SU-DHL-6 (cell line): ENCODE measurements at regions not wholly inside any gene's neighbourhood (a gene's known extent, or its start where the extent isn't known, plus 50 kb on each side); places are given as distances from the start of the nearest gene placed in this dataset.

ENCODE experiments used
- H2AFZ ChIP-seq: fragments of 200-600 bp; sonication (generic); 2 replicates; pipeline ENCODE4 v1.6.1; 2014; ENCODE audit warnings: low read depth, mild to moderate bottlenecking, moderate library complexity, mixed read lengths, antibody characterized with exemption, low read length; ENCODE audit not compliant: severe bottlenecking
- H3F3A ChIP-seq: fragments of 200-600 bp; shearing (Covaris generic); 2 replicates; pipeline ENCODE4 v1.6.0; 2016; ENCODE audit warnings: antibody characterized with exemption, mild to moderate bottlenecking; ENCODE audit not compliant: insufficient read depth
- H3K27ac ChIP-seq: fragments of 200-600 bp; sonication (generic); 2 replicates; pipeline ENCODE4 v1.5.1; 2016; ENCODE audit warnings: low read depth, mild to moderate bottlenecking, low read length, moderate library complexity, mixed read lengths
- H3K27me3 ChIP-seq: fragments of 200-600 bp; sonication (generic), shearing (Covaris generic); 2 replicates; pipeline ENCODE4 v1.6.0; 2014; ENCODE audit warnings: mild to moderate bottlenecking, low read length
- H3K36me3 ChIP-seq: fragments of 200-600 bp; sonication (generic); 2 replicates; pipeline ENCODE4 v1.6.1; 2014; ENCODE audit warnings: mild to moderate bottlenecking, low read length, mixed read lengths
- H3K4me2 ChIP-seq: fragments of 300-600, 200-600 bp; shearing (Covaris generic), sonication (generic); 2 replicates; pipeline ENCODE4 v1.6.0; 2014; ENCODE audit warnings: low read length, low read depth, mild to moderate bottlenecking; ENCODE audit not compliant: poor library complexity, severe bottlenecking
- H3K4me3 ChIP-seq: fragments of 200-600 bp; sonication (generic); 2 replicates; pipeline ENCODE4 v1.5.1; 2014; ENCODE audit warnings: antibody characterized with exemption, low read length, mild to moderate bottlenecking, mixed read lengths; ENCODE audit not compliant: insufficient read depth, poor library complexity, severe bottlenecking
- H3K79me2 ChIP-seq: fragments of 200-600 bp; sonication (generic); 2 replicates; pipeline ENCODE4 v1.6.1; 2014; ENCODE audit warnings: mild to moderate bottlenecking, low read length, moderate library complexity; ENCODE audit not compliant: insufficient read depth
- H3K9ac ChIP-seq: fragments of 200-600 bp; sonication (generic); 2 replicates; pipeline ENCODE4 v1.7.0; 2014; ENCODE audit warnings: mild to moderate bottlenecking, low read length
- H3K9me2 ChIP-seq: fragments of 200-600 bp; sonication (generic); replicated peaks from 2 replicates; pipeline ENCODE4 v1.6.1; 2014; ENCODE audit warnings: low read length; ENCODE audit not compliant: insufficient read depth
- H3K9me3 ChIP-seq: fragments of 200-600 bp; sonication (generic); 2 replicates; pipeline ENCODE4 v1.6.1; 2014; ENCODE audit warnings: low read length, mixed read lengths; ENCODE audit not compliant: insufficient read depth
- H4K20me1 ChIP-seq: fragments of 200-600 bp; sonication (generic); 2 replicates; pipeline ENCODE4 v1.6.1; 2014; ENCODE audit warnings: low read depth, mild to moderate bottlenecking, antibody characterized with exemption, low read length, moderate library complexity, mixed read lengths
- CTCF ChIP-seq: fragments of 200-600 bp; sonication (generic); IDR thresholded peaks from one replicate; pipeline ENCODE4 v1.5.1; 2017; ENCODE audit warnings: antibody characterized with exemption, mild to moderate bottlenecking, low read length, moderate library complexity; ENCODE audit not compliant: insufficient read depth, poor library complexity, severe bottlenecking
- EZH2phosphoT487 ChIP-seq: fragments of 200-600 bp; sonication (generic), shearing (Covaris generic); conservative IDR thresholded peaks from 2 replicates; pipeline ENCODE4 v1.6.1; 2018; ENCODE audit warnings: mild to moderate bottlenecking, antibody characterized with exemption, low read length, moderate library complexity, mixed read lengths

DNA sequence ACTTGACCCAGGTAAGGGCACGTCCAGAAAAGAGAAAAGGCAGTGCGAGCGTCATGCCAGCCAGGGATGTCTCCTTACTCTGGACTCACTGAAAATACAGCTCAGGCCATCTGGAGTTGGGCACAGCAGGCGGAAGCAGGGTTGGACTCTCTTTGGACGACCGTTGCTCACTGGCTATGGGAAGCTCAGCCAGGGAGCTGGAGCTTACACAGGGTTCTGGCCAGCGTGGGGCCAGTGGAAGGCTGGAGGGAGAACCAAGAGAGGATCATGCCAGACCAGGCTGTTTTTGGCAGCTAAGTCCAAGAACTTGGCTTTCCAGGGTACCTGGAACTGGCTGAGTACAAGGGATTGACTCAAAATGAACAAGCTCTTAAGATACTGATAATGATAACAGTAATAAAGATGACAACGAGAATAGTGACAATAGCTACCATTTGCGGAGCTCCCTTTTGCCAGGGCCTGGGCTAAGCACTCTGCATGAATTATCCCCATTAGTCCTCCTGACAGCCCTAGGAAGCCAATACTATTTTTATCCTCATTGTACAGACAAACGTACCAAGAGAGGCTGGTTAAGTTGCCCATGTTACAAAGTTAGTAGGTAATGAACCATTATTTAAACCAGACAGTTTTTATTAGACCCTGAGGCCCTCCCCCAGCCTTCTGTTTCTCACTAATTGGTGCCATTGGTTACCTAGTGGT lies 177.6 kb downstream of the PTPN20 start:
- Histone ChIP-seq H3K9me2 (no peaks in the 10 kb centered on the region), H3K27me3 (no peaks in the 10 kb centered on the region), H3K36me3 (no peaks in the 10 kb centered on the region), H4K20me1 (no peaks in the 10 kb centered on the region), H3K4me2 (no peak overlapping the region), H3F3A (no peaks in the 10 kb centered on the region), H3K27ac (no peak overlapping the region), H3K79me2 (no peaks in the 10 kb centered on the region), H3K9me3 (no peaks in the 10 kb centered on the region), H2AFZ (no peak overlapping the region), H3K4me3 (no peak overlapping the region), H3K9ac (no peak overlapping the region)
- TF ChIP-seq CTCF (no peak), EZH2phosphoT487 (no peak)

GRCh38 chr10:47090042-47090441 lies 178.8 kb downstream of the PTPN20 start:
- no peak overlapping the region for H3K9ac ChIP-seq
- no peaks in the 10 kb centered on the region for H3K27me3 ChIP-seq

GRCh38 chr10:47090903-47091302 lies 179.7 kb downstream of the PTPN20 start:
- no peaks in the 10 kb centered on the region for H3F3A ChIP-seq
- TF ChIP-seq EZH2phosphoT487 (no peak), CTCF (no peak)
- H3K9me3 ChIP-seq = no peaks in the 10 kb centered on the region
- no peaks in the 10 kb centered on the region for H3K36me3 ChIP-seq
- H3K9me2 ChIP-seq = no peaks in the 10 kb centered on the region
- no peak overlapping the region for H3K27ac ChIP-seq
- H3K27me3 ChIP-seq = no peaks in the 10 kb centered on the region
- no peak overlapping the region for H2AFZ ChIP-seq
- no peak overlapping the region for H3K4me3 ChIP-seq
- H3K79me2 ChIP-seq = no peaks in the 10 kb centered on the region
- H4K20me1 ChIP-seq = no peaks in the 10 kb centered on the region
- no peak overlapping the region for H3K4me2 ChIP-seq
- no peak overlapping the region for H3K9ac ChIP-seq

More at GRCh38 chr10:47090042-47090441, 178.8 kb downstream of the PTPN20 start:
- no peaks in the 10 kb centered on the region for H3K36me3 ChIP-seq
- H3K9me2 ChIP-seq = no peaks in the 10 kb centered on the region
- no peak overlapping the region for H2AFZ ChIP-seq
- H3K79me2 ChIP-seq = no peaks in the 10 kb centered on the region
- no peak for TF ChIP-seq CTCF
- no peak for TF ChIP-seq EZH2phosphoT487
- H3K4me2 ChIP-seq = no peak overlapping the region
- no peaks in the 10 kb centered on the region for H3F3A ChIP-seq
- H3K9me3 ChIP-seq = no peaks in the 10 kb centered on the region
- H3K4me3 ChIP-seq = no peak overlapping the region
- H3K27ac ChIP-seq = no peak overlapping the region
- no peaks in the 10 kb centered on the region for H4K20me1 ChIP-seq
